Calu3 (cell line): ENCODE measurements at regions not wholly inside any gene's neighbourhood (a gene's known extent, or its start where the extent isn't known, plus 50 kb on each side); places are given as distances from the start of the nearest gene placed in this dataset.

Experiments used
- BruUV-seq: library from RNA; stranded (reverse); fragments of 400-500 nt; replicated peaks from 2 replicates; lab custom pipeline; 2021; lab: Mats Ljungman, UMichigan
- CTCF ChIA-PET: fragments of 300-600 bp; sonication (Branson Sonifier 250); formaldehyde crosslinking; loops from one replicate; lab custom pipeline; 2022; ENCODE audit warnings: antibody characterized with exemption; lab: Charles Lee
- DNase-seq: peaks from one replicate; pipeline ENCODE4 v3.0.0; 2022
- H3K27ac Mint-ChIP-seq: one replicate; pipeline ENCODE4 v1.8.0; 2022; ENCODE audit warnings: mixed read lengths; ENCODE audit not compliant: unreplicated experiment
- H3K27me3 Mint-ChIP-seq: one replicate; pipeline ENCODE4 v1.8.0; 2022; ENCODE audit warnings: mixed read lengths; ENCODE audit not compliant: unreplicated experiment
- H3K36me3 Mint-ChIP-seq: one replicate; pipeline ENCODE4 v1.8.0; 2022; ENCODE audit warnings: mild to moderate bottlenecking, moderate library complexity, mixed read lengths; ENCODE audit not compliant: insufficient read depth, unreplicated experiment
- H3K4me1 Mint-ChIP-seq: one replicate; pipeline ENCODE4 v1.8.0; 2022; ENCODE audit warnings: mild to moderate bottlenecking, low read depth, mixed read lengths; ENCODE audit not compliant: unreplicated experiment
- H3K4me3 Mint-ChIP-seq: one replicate; pipeline ENCODE4 v1.8.0; 2022; ENCODE audit warnings: mild to moderate bottlenecking, low read depth, moderate library complexity, mixed read lengths; ENCODE audit not compliant: unreplicated experiment
- H3K9me3 Mint-ChIP-seq: one replicate; pipeline ENCODE4 v1.8.0; 2022; ENCODE audit warnings: low read depth, mixed read lengths; ENCODE audit not compliant: unreplicated experiment
- intact Hi-C: fragments of 100-400 bp; cut with micrococcal nuclease; formaldehyde crosslinking; loops from one replicate; pipeline ENCODE4 v1.10.0; 2022; ENCODE audit not compliant: unreplicated experiment
- TF ChIP-seq, protein P1 (sequence below): fragments of 200-600 bp; IDR thresholded peaks from one replicate; pipeline ENCODE4 v1.8.0; 2022; ENCODE audit warnings: antibody characterized with exemption; ENCODE audit not compliant: unreplicated experiment

- TF ChIP-seq, protein P1, sequence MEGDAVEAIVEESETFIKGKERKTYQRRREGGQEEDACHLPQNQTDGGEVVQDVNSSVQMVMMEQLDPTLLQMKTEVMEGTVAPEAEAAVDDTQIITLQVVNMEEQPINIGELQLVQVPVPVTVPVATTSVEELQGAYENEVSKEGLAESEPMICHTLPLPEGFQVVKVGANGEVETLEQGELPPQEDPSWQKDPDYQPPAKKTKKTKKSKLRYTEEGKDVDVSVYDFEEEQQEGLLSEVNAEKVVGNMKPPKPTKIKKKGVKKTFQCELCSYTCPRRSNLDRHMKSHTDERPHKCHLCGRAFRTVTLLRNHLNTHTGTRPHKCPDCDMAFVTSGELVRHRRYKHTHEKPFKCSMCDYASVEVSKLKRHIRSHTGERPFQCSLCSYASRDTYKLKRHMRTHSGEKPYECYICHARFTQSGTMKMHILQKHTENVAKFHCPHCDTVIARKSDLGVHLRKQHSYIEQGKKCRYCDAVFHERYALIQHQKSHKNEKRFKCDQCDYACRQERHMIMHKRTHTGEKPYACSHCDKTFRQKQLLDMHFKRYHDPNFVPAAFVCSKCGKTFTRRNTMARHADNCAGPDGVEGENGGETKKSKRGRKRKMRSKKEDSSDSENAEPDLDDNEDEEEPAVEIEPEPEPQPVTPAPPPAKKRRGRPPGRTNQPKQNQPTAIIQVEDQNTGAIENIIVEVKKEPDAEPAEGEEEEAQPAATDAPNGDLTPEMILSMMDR, result no peak
- Mint-ChIP-seq H3K36me3 (no peaks in the 10 kb centered on the region), H3K9me3 (no peaks in the 10 kb centered on the region), H3K27me3 (no peaks in the 10 kb centered on the region), H3K4me1 (no peaks in the 10 kb centered on the region), H3K27ac (no peak overlapping the region), H3K4me3 (no peak overlapping the region)
- BruUV-seq, result no TSS peak
- DNase-seq, result no peak
- CTCF ChIA-PET, result no interaction called here
- intact Hi-C loops, result no loop called here
These were observed 248.4 kb downstream of the WDR11 start for GRCh38 chr10:121099592-121099991.

DNA sequence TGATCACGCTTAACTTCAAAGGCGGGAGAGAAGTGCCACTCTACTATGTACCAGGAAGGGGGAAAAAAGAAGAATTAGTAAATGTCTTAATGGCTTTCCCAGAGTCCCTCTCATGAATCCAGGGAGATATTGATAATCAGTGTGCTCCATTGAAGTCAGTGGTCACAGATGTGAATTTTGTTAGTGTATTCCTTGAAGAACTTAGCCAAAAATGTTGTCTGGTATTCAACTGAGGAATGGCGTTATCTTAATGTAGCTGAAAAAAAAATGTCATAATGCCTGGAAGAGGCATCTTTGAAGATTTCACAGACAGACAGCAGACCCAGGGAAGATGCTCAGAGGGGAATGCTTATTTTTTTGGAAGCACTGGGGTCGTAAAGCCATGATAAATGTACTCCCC is 250.4 kb downstream of the WDR11 start:
- Mint-ChIP-seq H3K4me1 (no peaks in the 10 kb centered on the region), H3K36me3 (no peaks in the 10 kb centered on the region), H3K27ac (no peak overlapping the region), H3K9me3 (no peaks in the 10 kb centered on the region), H3K27me3 (no peaks in the 10 kb centered on the region), H3K4me3 (no peak overlapping the region)
- TF ChIP-seq, protein P1, result no peak
- intact Hi-C loops, result no loop called here
- BruUV-seq, result no TSS peak
- no peak for DNase-seq
- CTCF ChIA-PET, result no interaction called here

DNA sequence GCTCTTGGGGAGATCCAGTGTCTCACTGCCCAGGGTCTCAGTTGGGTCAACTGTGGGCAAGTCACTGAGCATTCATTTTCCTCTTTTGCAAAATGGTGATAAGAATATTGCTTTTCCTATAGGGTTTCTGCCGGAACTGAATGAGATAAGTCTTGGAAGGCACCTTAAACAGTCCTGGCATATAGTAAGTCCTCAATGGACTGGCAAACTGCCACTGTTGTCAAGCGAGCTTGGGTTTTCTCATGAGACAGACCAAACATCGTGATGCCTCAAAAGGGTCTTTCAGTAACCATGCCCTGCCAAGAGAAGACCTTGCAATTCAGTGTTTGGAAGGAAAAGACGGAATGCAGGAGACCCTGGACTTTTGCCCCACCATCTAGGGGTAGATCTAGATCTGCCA is 251.5 kb downstream of the WDR11 start:
- no peak for DNase-seq
- BruUV-seq, result no TSS peak
- intact Hi-C loops, result no loop called here
- TF ChIP-seq, protein P1, result no peak
- CTCF ChIA-PET, result no interaction called here
- Mint-ChIP-seq H3K9me3 (no peaks in the 10 kb centered on the region), H3K36me3 (no peaks in the 10 kb centered on the region), H3K27me3 (no peaks in the 10 kb centered on the region), H3K4me3 (no peak overlapping the region), H3K4me1 (no peaks in the 10 kb centered on the region), H3K27ac (no peak overlapping the region)

GRCh38 chr10:121104476-121105111 is 253.4 kb downstream of the WDR11 start:
- H3K27ac Mint-ChIP-seq, result no peak overlapping the region
- H3K4me1 Mint-ChIP-seq, result no peaks in the 10 kb centered on the region
- CTCF ChIA-PET, result no interaction called here
- TF ChIP-seq, protein P1, result no peak
- no peak for DNase-seq
- H3K36me3 Mint-ChIP-seq, result no peaks in the 10 kb centered on the region
- BruUV-seq, result no TSS peak
- H3K4me3 Mint-ChIP-seq, result no peak overlapping the region
- no peaks in the 10 kb centered on the region for H3K27me3 Mint-ChIP-seq
- no peaks in the 10 kb centered on the region for H3K9me3 Mint-ChIP-seq
- intact Hi-C loops, result no loop called here
